H1 (cell line): ENCODE measurements at regions not wholly inside any gene's neighbourhood (a gene's known extent, or its start where the extent isn't known, plus 50 kb on each side); places are given as distances from the start of the nearest gene placed in this dataset.

Source experiments
- CTCF ChIA-PET: fragments of 300-600 bp; sonication (Branson Sonifier 250); formaldehyde crosslinking; loops from one replicate; lab custom pipeline; 2021; ENCODE audit not compliant: partially characterized antibody; lab: Charles Lee
- POLR2A ChIA-PET: fragments of 300-600 bp; sonication (Branson Sonifier 250); formaldehyde crosslinking; loops from one replicate; lab custom pipeline; 2021; ENCODE audit warnings: inconsistent platforms; ENCODE audit not compliant: partially characterized antibody; lab: Charles Lee
- DNase-seq, 2 experiments: peaks; one replicate each; pipeline versions ENCODE4 v3.0.0 to v3.0.0-alpha.2; 2010 to 2022; ENCODE audit warnings: low spot score in 2 of 2, low read depth in 1 of 2, mixed read lengths in 1 of 2
- FAIRE-seq: peaks from 2 replicates; lab custom pipeline; 2011; peaks lifted over from hg19 to GRCh38; lab: Jason Lieb, UNC
- H2AFZ ChIP-seq: 2 replicates; pipeline ENCODE4 v1.8.1; 2012; ENCODE audit warnings: low read length, inconsistent platforms
- H2AK5ac ChIP-seq: 2 replicates; pipeline ENCODE4 v1.6.1; 2013; ENCODE audit warnings: low read depth, low read length
- H2BK120ac ChIP-seq: replicated peaks from 2 replicates; pipeline ENCODE3; 2013; ENCODE audit warnings: low read depth, low read length, inconsistent platforms
- H2BK12ac ChIP-seq: 2 replicates; pipeline ENCODE4 v1.6.1; 2013; ENCODE audit warnings: low read depth, low read length
- H2BK15ac ChIP-seq: 2 replicates; pipeline ENCODE4 v1.6.1; 2013; ENCODE audit warnings: low read length
- H2BK20ac ChIP-seq: 2 replicates; pipeline ENCODE4 v1.6.1; 2013; ENCODE audit warnings: low read length
- H2BK5ac ChIP-seq: 2 replicates; pipeline ENCODE4 v1.6.1; 2013; ENCODE audit warnings: low read depth, low read length
- H3K14ac ChIP-seq: 2 replicates; pipeline ENCODE4 v1.6.1; 2013; ENCODE audit warnings: inconsistent platforms; ENCODE audit not compliant: insufficient read length
- H3K18ac ChIP-seq: 2 replicates; pipeline ENCODE4 v1.6.1; 2013; ENCODE audit warnings: low read length; ENCODE audit errors: extremely low read depth
- H3K23ac ChIP-seq: 2 replicates; pipeline ENCODE4 v1.6.1; 2013; ENCODE audit warnings: inconsistent platforms; ENCODE audit not compliant: insufficient read length
- H3K23me2 ChIP-seq: 2 replicates; pipeline ENCODE4 v1.6.1; 2013; ENCODE audit warnings: low read depth, low read length
- H3K27ac ChIP-seq: 2 replicates; pipeline ENCODE4 v1.6.1; 2011; ENCODE audit warnings: low read depth, low read length, inconsistent platforms
- H3K27me3 ChIP-seq, 4 experiments: replicated peaks in 1 of 4; 1 replicate in 1 of 4; 2 replicates in 3 of 4; pipeline versions ENCODE4 v1.6.1 to v1.8.1; 2011 to 2013; ENCODE audit warnings: low read length in 3 of 4, mild to moderate bottlenecking in 3 of 4, inconsistent platforms in 2 of 4, mixed read lengths in 2 of 4, moderate library complexity in 1 of 4; ENCODE audit not compliant: control insufficient read depth in 3 of 4, insufficient read depth in 3 of 4; ENCODE audit errors: extremely low read depth in 1 of 4
- H3K36me3 ChIP-seq, 4 experiments: 2 replicates each; pipeline versions ENCODE4 v1.6.1 to v1.8.1; 2011 to 2013; ENCODE audit warnings: mild to moderate bottlenecking in 4 of 4, low read length in 3 of 4, moderate library complexity in 2 of 4, control low read depth in 1 of 4, inconsistent platforms in 1 of 4; ENCODE audit not compliant: insufficient read depth in 4 of 4, control insufficient read depth in 2 of 4
- H3K4ac ChIP-seq: replicated peaks from 2 replicates; pipeline ENCODE3; 2013; ENCODE audit warnings: low read length, low read depth, mixed read lengths, inconsistent platforms; ENCODE audit not compliant: insufficient read length
- H3K4me1 ChIP-seq, 4 experiments: replicated peaks in 1 of 4; 1 replicate in 1 of 4; 2 replicates in 3 of 4; pipeline versions ENCODE4 v1.6.1 to v1.8.1; 2011 to 2013; ENCODE audit warnings: low read length in 3 of 4, inconsistent platforms in 2 of 4, mixed read lengths in 1 of 4; ENCODE audit not compliant: insufficient read depth in 4 of 4, control insufficient read depth in 3 of 4
- H3K4me2 ChIP-seq, 2 experiments: 2 replicates each; pipeline versions ENCODE4 v1.6.1 to v1.8.1; 2011 to 2013; ENCODE audit warnings: low read depth in 2 of 2, low read length in 2 of 2, control low read depth in 1 of 2, inconsistent platforms in 1 of 2, mild to moderate bottlenecking in 1 of 2; ENCODE audit not compliant: insufficient read depth in 1 of 2
- H3K4me3 ChIP-seq, 4 experiments: fragments of 200-600, 300-600 bp in 1 of 4; sonication (generic), shearing (Covaris generic), sonication (Bioruptor Twin) in 1 of 4; 2 replicates each; pipeline versions ENCODE4 v1.5.1 to v1.8.1; 2011 to 2016; ENCODE audit warnings: low read length in 4 of 4, low read depth in 3 of 4, control low read depth in 2 of 4, inconsistent platforms in 2 of 4, mild to moderate bottlenecking in 2 of 4, mixed read lengths in 1 of 4, moderate library complexity in 1 of 4; ENCODE audit not compliant: insufficient read depth in 2 of 4; ENCODE audit errors: extremely low read depth in 1 of 4
- H3K56ac ChIP-seq: replicated peaks from 2 replicates; pipeline ENCODE3; 2013; ENCODE audit warnings: low read depth, mild to moderate bottlenecking, mixed read lengths, low read length, inconsistent platforms; ENCODE audit not compliant: insufficient read length
- H3K79me1 ChIP-seq: 2 replicates; pipeline ENCODE4 v1.6.1; 2013; ENCODE audit warnings: low read depth, low read length, control low read depth
- H3K79me2 ChIP-seq, 2 experiments: 2 replicates each; pipeline versions ENCODE4 v1.6.1 to v1.8.1; 2012 to 2013; ENCODE audit warnings: low read length in 2 of 2, mild to moderate bottlenecking in 2 of 2, inconsistent platforms in 1 of 2; ENCODE audit not compliant: insufficient read depth in 2 of 2, control insufficient read depth in 1 of 2
- H3K9ac ChIP-seq, 4 experiments: replicated peaks in 1 of 4; 1 replicate in 1 of 4; 2 replicates in 3 of 4; pipeline versions ENCODE4 v1.6.1 to v1.8.1; 2011 to 2013; ENCODE audit warnings: low read depth in 3 of 4, low read length in 3 of 4, control low read depth in 2 of 4, mild to moderate bottlenecking in 2 of 4, moderate library complexity in 2 of 4, inconsistent platforms in 1 of 4; ENCODE audit errors: extremely low read depth in 1 of 4
- H3K9me3 ChIP-seq, 2 experiments: 2 replicates each; pipeline versions ENCODE4 v1.6.1 to v1.8.1; 2012 to 2013; ENCODE audit warnings: mild to moderate bottlenecking in 2 of 2, moderate library complexity in 2 of 2, control low read depth in 1 of 2, inconsistent platforms in 1 of 2, low read depth in 1 of 2, low read length in 1 of 2, mixed read lengths in 1 of 2; ENCODE audit not compliant: insufficient read depth in 2 of 2
- H4K20me1 ChIP-seq, 2 experiments: replicated peaks in 1 of 2; 2 replicates each; pipeline versions ENCODE3 to v1.8.1; 2011 to 2013; ENCODE audit warnings: inconsistent platforms in 2 of 2, low read length in 2 of 2, mild to moderate bottlenecking in 1 of 2; ENCODE audit not compliant: insufficient read depth in 2 of 2, control insufficient read depth in 1 of 2
- H4K5ac ChIP-seq: 2 replicates; pipeline ENCODE4 v1.6.1; 2013; ENCODE audit warnings: low read length, low read depth, mixed read lengths, inconsistent platforms; ENCODE audit not compliant: insufficient read length
- H4K8ac ChIP-seq: 2 replicates; pipeline ENCODE4 v1.8.0; 2013; ENCODE audit warnings: mild to moderate bottlenecking, moderate library complexity, low read length, inconsistent platforms; ENCODE audit not compliant: insufficient read depth; ENCODE audit errors: extremely low read depth
- H4K91ac ChIP-seq: replicated peaks from 2 replicates; pipeline ENCODE3; 2013; ENCODE audit warnings: low read length, mixed read lengths, inconsistent platforms; ENCODE audit not compliant: insufficient read length
- CREB1 ChIP-seq: IDR thresholded peaks from 2 replicates; pipeline ENCODE4 v1.6.1; 2012; ENCODE audit warnings: inconsistent platforms
- CTCF ChIP-seq, 3 experiments: IDR thresholded peaks; 1 replicate in 2 of 3; 2 replicates in 1 of 3; pipeline versions ENCODE4 v1.5.1 to v1.6.1; 2011; ENCODE audit warnings: low read length in 3 of 3, mild to moderate bottlenecking in 3 of 3, inconsistent platforms in 2 of 3, low read depth in 1 of 3, moderate library complexity in 1 of 3; ENCODE audit not compliant: insufficient read depth in 1 of 3; ENCODE audit errors: control extremely low read depth in 1 of 3
- EZH2 ChIP-seq: fragments of 200-600 bp; sonication (generic); IDR thresholded peaks from 2 replicates; pipeline ENCODE4 v1.7.1; 2012; ENCODE audit warnings: low read depth, mild to moderate bottlenecking, moderate library complexity, low read length, inconsistent platforms; ENCODE audit not compliant: severe bottlenecking
- RAD21 ChIP-seq, 2 experiments: IDR thresholded peaks in 1 of 2; conservative IDR thresholded peaks in 1 of 2; 2 replicates each; pipeline ENCODE4 v1.6.1; 2011; ENCODE audit warnings: low read depth in 2 of 2, low read length in 2 of 2, improper control_type of control experiment in 1 of 2, inconsistent platforms in 1 of 2, mild to moderate bottlenecking in 1 of 2, moderate library complexity in 1 of 2
- RXRA ChIP-seq: IDR thresholded peaks from 2 replicates; pipeline ENCODE4 v1.6.1; 2011; ENCODE audit warnings: low read depth, mild to moderate bottlenecking, low read length, moderate library complexity; ENCODE audit not compliant: insufficient read depth
- USF2 ChIP-seq: IDR thresholded peaks from 2 replicates; pipeline ENCODE4 v1.6.1; 2011; ENCODE audit warnings: low read length, improper control_type of control experiment
- WGBS, 2 experiments: shearing (Covaris generic) in 1 of 2; methylation state at CpG; one replicate each; pipeline versions ENCODE4 v1.1.6 to v1.1.7; 2013 to 2015; ENCODE audit warnings: low lambda C conversion rate in 2 of 2, mixed read lengths in 2 of 2, inconsistent platforms in 1 of 2, low coverage in 1 of 2, missing lambda C conversion rate in 1 of 2; ENCODE audit not compliant: insufficient replicate concordance in 2 of 2, insufficient coverage in 1 of 2, insufficient read length in 1 of 2; ENCODE audit errors: extremely low coverage in 1 of 2, missing lambda C conversion rate in 1 of 2; 5-methylcytosine and 5-hydroxymethylcytosine counted together

GRCh38 chr5:4625206-4625896 lies 514.8 kb upstream of the ADAMTS16 start:
- no peak overlapping the region for H3K4ac ChIP-seq
- no peak overlapping the region for H2BK5ac ChIP-seq
- no peak overlapping the region for H4K91ac ChIP-seq
- no peak overlapping the region for H3K14ac ChIP-seq
- no peak overlapping the region for H2AFZ ChIP-seq
- no peaks in the 10 kb centered on the region for H3K79me2 ChIP-seq
- H2BK12ac ChIP-seq, result no peak overlapping the region
- 90% methylated on average over 5 of the region's 5 CpGs; no CpG with 5 or more reads in 1 of the 2 experiments for WGBS, 2 experiments
- FAIRE-seq (no peak), DNase-seq (no peak)
- H3K27me3 ChIP-seq, result no peaks in the 10 kb centered on the region
- no peak overlapping the region for H2AK5ac ChIP-seq
- H3K23me2 ChIP-seq, result no peaks in the 10 kb centered on the region
- no peaks in the 10 kb centered on the region for H3K9me3 ChIP-seq
- no peak overlapping the region for H4K8ac ChIP-seq
- no peaks in the 10 kb centered on the region for H3K79me1 ChIP-seq
- H3K4me2 ChIP-seq, result no peak overlapping the region
- TF ChIP-seq CREB1 (no peak), RAD21 (IDR thresholded peaks at IDR 0.05 in 1 of 2, conservative IDR thresholded peaks at IDR 0.05 in 1 of 2; ENCODE audit: low read depth in 2 of 2, low read length in 2 of 2) (peak; percentile 56 to 71), EZH2 (no peak), USF2 (no peak), CTCF (IDR thresholded peaks at IDR 0.05; ENCODE audit: control extremely low read depth in 1 of 3, insufficient read depth in 1 of 3, low read depth in 1 of 3, low read length in 3 of 3) (peak in 2 of 3 experiments; percentile 34 to 42; a peak in 3 of 4 replicates), RXRA (no peak)
- H3K9ac ChIP-seq, result no peak overlapping the region
- H2BK15ac ChIP-seq, result no peak overlapping the region
- peaks cover 0 to 2% (median 0%) of the 10 kb centered on the region in 4 experiments; a peak in 1 of 7 replicates for H3K4me1 ChIP-seq
- no peak overlapping the region for H3K23ac ChIP-seq
- H3K4me3 ChIP-seq, result no peak overlapping the region
- no peaks in the 10 kb centered on the region for H4K20me1 ChIP-seq
- CTCF ChIA-PET, result no interaction called here
- POLR2A ChIA-PET, result no interaction called here
- H2BK20ac ChIP-seq, result no peak overlapping the region
- no peak overlapping the region for H3K27ac ChIP-seq
- no peak overlapping the region for H3K56ac ChIP-seq
- no peaks in the 10 kb centered on the region for H3K36me3 ChIP-seq
- no peak overlapping the region for H3K18ac ChIP-seq
- no peak overlapping the region for H2BK120ac ChIP-seq
- H4K5ac ChIP-seq, result no peak overlapping the region
